ENCODE measurements at regions not wholly inside any gene's neighbourhood (a gene's known extent, or its start where the extent isn't known, plus 50 kb on each side); places are given as distances from the start of the nearest gene placed in this dataset.

DNA sequence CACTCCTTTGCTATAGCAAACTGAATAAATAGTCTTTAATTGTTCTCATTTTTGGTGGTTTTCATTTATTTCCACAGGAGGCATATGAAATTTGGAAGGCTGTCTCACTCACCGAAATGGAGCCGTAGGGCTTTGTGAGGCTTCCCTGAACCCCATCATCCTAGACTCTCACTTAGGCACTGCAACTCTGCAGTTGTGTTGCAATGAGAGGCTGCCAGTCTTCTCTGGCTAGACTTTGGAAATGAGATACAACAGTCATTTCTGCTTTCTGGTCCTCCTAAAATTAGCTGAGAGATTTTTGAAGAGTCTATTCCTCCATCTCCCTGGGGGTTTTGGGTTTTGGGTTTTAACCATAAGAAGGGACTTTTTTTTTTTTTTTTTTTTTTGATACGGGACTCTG, 146.5 kb downstream of the SH3BGRL start:
- no peak for ATAC-seq

DNA sequence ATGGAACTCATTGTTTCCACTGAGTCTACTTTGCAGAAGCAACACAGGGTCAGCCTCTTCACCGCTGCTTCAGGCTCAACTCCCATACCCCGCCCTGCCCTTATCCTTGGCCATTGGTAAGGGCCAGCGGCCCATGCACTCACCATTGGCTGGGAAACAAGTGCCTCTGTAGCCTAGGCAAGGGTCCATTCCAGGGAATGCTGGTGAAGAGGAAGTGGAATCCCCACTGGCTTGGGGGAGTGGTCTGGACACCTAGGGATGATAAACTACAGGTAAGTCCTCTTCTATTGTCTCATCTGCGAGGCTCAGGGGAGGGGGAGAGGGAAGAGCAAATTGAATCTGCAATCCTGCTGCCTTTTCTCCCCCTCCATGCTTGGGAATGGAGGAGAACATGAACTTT, 153.1 kb downstream of the SH3BGRL start:
- ATAC-seq: no peak
- TF ChIP-seq, protein P1, sequence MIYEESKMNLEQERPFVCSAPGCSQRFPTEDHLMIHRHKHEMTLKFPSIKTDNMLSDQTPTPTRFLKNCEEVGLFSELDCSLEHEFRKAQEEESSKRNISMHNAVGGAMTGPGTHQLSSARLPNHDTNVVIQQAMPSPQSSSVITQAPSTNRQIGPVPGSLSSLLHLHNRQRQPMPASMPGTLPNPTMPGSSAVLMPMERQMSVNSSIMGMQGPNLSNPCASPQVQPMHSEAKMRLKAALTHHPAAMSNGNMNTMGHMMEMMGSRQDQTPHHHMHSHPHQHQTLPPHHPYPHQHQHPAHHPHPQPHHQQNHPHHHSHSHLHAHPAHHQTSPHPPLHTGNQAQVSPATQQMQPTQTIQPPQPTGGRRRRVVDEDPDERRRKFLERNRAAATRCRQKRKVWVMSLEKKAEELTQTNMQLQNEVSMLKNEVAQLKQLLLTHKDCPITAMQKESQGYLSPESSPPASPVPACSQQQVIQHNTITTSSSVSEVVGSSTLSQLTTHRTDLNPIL (CRISPR knock-in tag; IDR thresholded peaks at IDR 0.05; ENCODE audit: low read depth): no peak
- TF ChIP-seq OSR1 (CRISPR knock-in tag; IDR thresholded peaks at IDR 0.05) (no peak), PPARA (CRISPR knock-in tag; IDR thresholded peaks at IDR 0.05; ENCODE audit: borderline replicate concordance) (no peak), ZNF565 (CRISPR knock-in tag; conservative IDR thresholded peaks at IDR 0.05; ENCODE audit: low read depth) (no peak), ZFP30 (CRISPR knock-in tag; IDR thresholded peaks at IDR 0.05) (no peak), ZNF70 (CRISPR knock-in tag; IDR thresholded peaks at IDR 0.05) (no peak), ZFP3 (CRISPR knock-in tag; IDR thresholded peaks at IDR 0.05) (no peak), ZC3H10 (CRISPR knock-in tag; IDR thresholded peaks at IDR 0.05) (no peak), TOX (CRISPR knock-in tag; IDR thresholded peaks at IDR 0.05; ENCODE audit: borderline replicate concordance) (no peak), CSDC2 (CRISPR knock-in tag; IDR thresholded peaks at IDR 0.05) (no peak), GLIS3 (CRISPR knock-in tag; IDR thresholded peaks at IDR 0.05) (no peak), TCF4 (CRISPR knock-in tag; IDR thresholded peaks at IDR 0.05; ENCODE audit: borderline replicate concordance) (no peak), ZNF8 (CRISPR knock-in tag; IDR thresholded peaks at IDR 0.05) (no peak), SNAI2 (CRISPR knock-in tag; IDR thresholded peaks at IDR 0.05) (no peak), ARNTL (CRISPR knock-in tag; IDR thresholded peaks at IDR 0.05; ENCODE audit: borderline replicate concordance, low read depth) (no peak)
- TF ChIP-seq, protein P2, sequence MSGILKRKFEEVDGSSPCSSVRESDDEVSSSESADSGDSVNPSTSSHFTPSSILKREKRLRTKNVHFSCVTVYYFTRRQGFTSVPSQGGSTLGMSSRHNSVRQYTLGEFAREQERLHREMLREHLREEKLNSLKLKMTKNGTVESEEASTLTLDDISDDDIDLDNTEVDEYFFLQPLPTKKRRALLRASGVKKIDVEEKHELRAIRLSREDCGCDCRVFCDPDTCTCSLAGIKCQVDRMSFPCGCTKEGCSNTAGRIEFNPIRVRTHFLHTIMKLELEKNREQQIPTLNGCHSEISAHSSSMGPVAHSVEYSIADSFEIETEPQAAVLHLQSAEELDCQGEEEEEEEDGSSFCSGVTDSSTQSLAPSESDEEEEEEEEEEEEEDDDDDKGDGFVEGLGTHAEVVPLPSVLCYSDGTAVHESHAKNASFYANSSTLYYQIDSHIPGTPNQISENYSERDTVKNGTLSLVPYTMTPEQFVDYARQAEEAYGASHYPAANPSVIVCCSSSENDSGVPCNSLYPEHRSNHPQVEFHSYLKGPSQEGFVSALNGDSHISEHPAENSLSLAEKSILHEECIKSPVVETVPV (CRISPR knock-in tag; IDR thresholded peaks at IDR 0.05): no peak
- TF ChIP-seq, protein P3, sequence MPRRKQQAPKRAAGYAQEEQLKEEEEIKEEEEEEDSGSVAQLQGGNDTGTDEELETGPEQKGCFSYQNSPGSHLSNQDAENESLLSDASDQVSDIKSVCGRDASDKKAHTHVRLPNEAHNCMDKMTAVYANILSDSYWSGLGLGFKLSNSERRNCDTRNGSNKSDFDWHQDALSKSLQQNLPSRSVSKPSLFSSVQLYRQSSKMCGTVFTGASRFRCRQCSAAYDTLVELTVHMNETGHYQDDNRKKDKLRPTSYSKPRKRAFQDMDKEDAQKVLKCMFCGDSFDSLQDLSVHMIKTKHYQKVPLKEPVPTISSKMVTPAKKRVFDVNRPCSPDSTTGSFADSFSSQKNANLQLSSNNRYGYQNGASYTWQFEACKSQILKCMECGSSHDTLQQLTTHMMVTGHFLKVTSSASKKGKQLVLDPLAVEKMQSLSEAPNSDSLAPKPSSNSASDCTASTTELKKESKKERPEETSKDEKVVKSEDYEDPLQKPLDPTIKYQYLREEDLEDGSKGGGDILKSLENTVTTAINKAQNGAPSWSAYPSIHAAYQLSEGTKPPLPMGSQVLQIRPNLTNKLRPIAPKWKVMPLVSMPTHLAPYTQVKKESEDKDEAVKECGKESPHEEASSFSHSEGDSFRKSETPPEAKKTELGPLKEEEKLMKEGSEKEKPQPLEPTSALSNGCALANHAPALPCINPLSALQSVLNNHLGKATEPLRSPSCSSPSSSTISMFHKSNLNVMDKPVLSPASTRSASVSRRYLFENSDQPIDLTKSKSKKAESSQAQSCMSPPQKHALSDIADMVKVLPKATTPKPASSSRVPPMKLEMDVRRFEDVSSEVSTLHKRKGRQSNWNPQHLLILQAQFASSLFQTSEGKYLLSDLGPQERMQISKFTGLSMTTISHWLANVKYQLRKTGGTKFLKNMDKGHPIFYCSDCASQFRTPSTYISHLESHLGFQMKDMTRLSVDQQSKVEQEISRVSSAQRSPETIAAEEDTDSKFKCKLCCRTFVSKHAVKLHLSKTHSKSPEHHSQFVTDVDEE (CRISPR knock-in tag; IDR thresholded peaks at IDR 0.05): no peak
- TF ChIP-seq, protein P4, sequence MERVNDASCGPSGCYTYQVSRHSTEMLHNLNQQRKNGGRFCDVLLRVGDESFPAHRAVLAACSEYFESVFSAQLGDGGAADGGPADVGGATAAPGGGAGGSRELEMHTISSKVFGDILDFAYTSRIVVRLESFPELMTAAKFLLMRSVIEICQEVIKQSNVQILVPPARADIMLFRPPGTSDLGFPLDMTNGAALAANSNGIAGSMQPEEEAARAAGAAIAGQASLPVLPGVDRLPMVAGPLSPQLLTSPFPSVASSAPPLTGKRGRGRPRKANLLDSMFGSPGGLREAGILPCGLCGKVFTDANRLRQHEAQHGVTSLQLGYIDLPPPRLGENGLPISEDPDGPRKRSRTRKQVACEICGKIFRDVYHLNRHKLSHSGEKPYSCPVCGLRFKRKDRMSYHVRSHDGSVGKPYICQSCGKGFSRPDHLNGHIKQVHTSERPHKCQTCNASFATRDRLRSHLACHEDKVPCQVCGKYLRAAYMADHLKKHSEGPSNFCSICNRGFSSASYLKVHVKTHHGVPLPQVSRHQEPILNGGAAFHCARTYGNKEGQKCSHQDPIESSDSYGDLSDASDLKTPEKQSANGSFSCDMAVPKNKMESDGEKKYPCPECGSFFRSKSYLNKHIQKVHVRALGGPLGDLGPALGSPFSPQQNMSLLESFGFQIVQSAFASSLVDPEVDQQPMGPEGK (CRISPR knock-in tag; IDR thresholded peaks at IDR 0.05; ENCODE audit: borderline replicate concordance): no peak
- TF ChIP-seq, protein P5, sequence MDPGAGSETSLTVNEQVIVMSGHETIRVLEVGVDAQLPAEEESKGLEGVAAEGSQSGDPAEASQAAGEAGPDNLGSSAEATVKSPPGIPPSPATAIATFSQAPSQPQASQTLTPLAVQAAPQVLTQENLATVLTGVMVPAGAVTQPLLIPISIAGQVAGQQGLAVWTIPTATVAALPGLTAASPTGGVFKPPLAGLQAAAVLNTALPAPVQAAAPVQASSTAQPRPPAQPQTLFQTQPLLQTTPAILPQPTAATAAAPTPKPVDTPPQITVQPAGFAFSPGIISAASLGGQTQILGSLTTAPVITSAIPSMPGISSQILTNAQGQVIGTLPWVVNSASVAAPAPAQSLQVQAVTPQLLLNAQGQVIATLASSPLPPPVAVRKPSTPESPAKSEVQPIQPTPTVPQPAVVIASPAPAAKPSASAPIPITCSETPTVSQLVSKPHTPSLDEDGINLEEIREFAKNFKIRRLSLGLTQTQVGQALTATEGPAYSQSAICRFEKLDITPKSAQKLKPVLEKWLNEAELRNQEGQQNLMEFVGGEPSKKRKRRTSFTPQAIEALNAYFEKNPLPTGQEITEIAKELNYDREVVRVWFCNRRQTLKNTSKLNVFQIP (CRISPR knock-in tag; IDR thresholded peaks at IDR 0.05; ENCODE audit: borderline replicate concordance, low read depth): no peak

More for the DNA sequence above, 146.5 kb downstream of the SH3BGRL start:
- no peak for TF ChIP-seq ISL1 (CRISPR knock-in tag; IDR thresholded peaks at IDR 0.05)
- TF ChIP-seq TOX (CRISPR knock-in tag; IDR thresholded peaks at IDR 0.05; ENCODE audit: borderline replicate concordance): no peak
- TF ChIP-seq SNAI2 (CRISPR knock-in tag; IDR thresholded peaks at IDR 0.05): no peak
- no peak for TF ChIP-seq CSDC2 (CRISPR knock-in tag; IDR thresholded peaks at IDR 0.05)

DNA sequence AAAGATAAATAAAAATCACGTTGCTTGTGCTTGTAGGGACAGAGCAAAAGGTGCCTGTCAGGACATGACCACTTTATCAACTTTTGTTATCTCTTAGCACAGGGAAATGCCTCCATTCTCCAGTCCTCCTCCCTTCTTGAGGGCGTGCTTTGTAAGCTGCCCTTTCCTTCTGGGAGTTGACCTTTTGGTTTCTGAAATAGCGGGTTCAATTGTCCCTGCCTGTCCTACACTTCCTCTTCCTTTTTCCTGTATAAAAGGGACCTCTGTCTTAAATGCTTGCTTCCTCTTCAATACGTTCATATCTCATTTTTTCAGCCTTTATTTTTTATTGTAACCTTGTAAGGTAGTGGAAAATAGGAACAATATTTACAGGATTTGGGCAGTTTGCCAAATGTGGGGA, 153.5 kb downstream of the SH3BGRL start:
- no peak for TF ChIP-seq ZFP3 (CRISPR knock-in tag; IDR thresholded peaks at IDR 0.05)
- TF ChIP-seq RARB (CRISPR knock-in tag; IDR thresholded peaks at IDR 0.05): no peak
- no peak for TF ChIP-seq OSR1 (CRISPR knock-in tag; IDR thresholded peaks at IDR 0.05)
- no peak for TF ChIP-seq SNAI2 (CRISPR knock-in tag; IDR thresholded peaks at IDR 0.05)
- TF ChIP-seq ARNTL (CRISPR knock-in tag; IDR thresholded peaks at IDR 0.05; ENCODE audit: borderline replicate concordance, low read depth): no peak
- no peak for TF ChIP-seq ZFP30 (CRISPR knock-in tag; IDR thresholded peaks at IDR 0.05)
- TF ChIP-seq, protein P4 (CRISPR knock-in tag; IDR thresholded peaks at IDR 0.05; ENCODE audit: borderline replicate concordance): no peak
- TF ChIP-seq, protein P1 (CRISPR knock-in tag; IDR thresholded peaks at IDR 0.05; ENCODE audit: low read depth): no peak
- TF ChIP-seq ESRRG (CRISPR knock-in tag; IDR thresholded peaks at IDR 0.05): no peak
- no peak for TF ChIP-seq ISL1 (CRISPR knock-in tag; IDR thresholded peaks at IDR 0.05)
- no peak for TF ChIP-seq ZNF565 (CRISPR knock-in tag; conservative IDR thresholded peaks at IDR 0.05; ENCODE audit: low read depth)
- TF ChIP-seq BACH2 (CRISPR knock-in tag; IDR thresholded peaks at IDR 0.05; ENCODE audit: borderline replicate concordance): no peak
- TF ChIP-seq TOX (CRISPR knock-in tag; IDR thresholded peaks at IDR 0.05; ENCODE audit: borderline replicate concordance): no peak
- no peak for ATAC-seq

All from SK-N-SH treated with all-trans-retinoic acid at 6 μM for 48 hours (cell line).